OCI-LY3 (cell line): ENCODE measurements at regions not wholly inside any gene's neighbourhood (a gene's known extent, or its start where the extent isn't known, plus 50 kb on each side); places are given as distances from the start of the nearest gene placed in this dataset.

Experiments used
- EZH2phosphoT487 ChIP-seq: fragments of 200-600 bp; shearing (Covaris generic); IDR thresholded peaks from 2 replicates; pipeline ENCODE4 v1.6.1; 2018; ENCODE audit warnings: antibody characterized with exemption, mixed run types, low read depth
- TF ChIP-seq, protein P1 (sequence below): fragments of 200-600, 300-600 bp; sonication (generic); IDR thresholded peaks from 2 replicates; pipeline ENCODE4 v1.5.1; 2014; ENCODE audit warnings: antibody characterized with exemption, low read length, low read depth

DNA sequence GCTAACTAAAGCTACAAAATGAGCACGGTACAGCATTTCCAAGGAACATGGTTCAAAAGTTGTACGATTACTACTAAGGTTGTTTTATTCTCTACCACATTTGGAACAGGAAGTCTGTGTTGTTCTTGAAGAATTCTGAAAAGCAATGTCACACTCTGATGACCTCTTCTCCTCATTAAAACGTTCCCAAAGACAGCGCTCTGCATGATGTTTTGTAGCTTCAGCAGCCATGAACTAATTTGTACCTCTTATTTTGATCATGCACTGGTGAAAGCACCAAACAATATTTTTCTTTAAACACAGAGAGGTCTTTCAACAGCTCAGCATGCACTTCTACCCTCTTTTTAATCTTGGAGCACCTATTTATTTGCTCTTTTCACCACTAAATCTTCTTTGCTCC lies 75.0 kb upstream of the TES start:
- TF ChIP-seq, protein P1, sequence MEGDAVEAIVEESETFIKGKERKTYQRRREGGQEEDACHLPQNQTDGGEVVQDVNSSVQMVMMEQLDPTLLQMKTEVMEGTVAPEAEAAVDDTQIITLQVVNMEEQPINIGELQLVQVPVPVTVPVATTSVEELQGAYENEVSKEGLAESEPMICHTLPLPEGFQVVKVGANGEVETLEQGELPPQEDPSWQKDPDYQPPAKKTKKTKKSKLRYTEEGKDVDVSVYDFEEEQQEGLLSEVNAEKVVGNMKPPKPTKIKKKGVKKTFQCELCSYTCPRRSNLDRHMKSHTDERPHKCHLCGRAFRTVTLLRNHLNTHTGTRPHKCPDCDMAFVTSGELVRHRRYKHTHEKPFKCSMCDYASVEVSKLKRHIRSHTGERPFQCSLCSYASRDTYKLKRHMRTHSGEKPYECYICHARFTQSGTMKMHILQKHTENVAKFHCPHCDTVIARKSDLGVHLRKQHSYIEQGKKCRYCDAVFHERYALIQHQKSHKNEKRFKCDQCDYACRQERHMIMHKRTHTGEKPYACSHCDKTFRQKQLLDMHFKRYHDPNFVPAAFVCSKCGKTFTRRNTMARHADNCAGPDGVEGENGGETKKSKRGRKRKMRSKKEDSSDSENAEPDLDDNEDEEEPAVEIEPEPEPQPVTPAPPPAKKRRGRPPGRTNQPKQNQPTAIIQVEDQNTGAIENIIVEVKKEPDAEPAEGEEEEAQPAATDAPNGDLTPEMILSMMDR = no peak
- no peak for TF ChIP-seq EZH2phosphoT487
